ENCODE measurements at regions not wholly inside any gene's neighbourhood (a gene's known extent, or its start where the extent isn't known, plus 50 kb on each side); places are given as distances from the start of the nearest gene placed in this dataset.

GRCh38 chr2:126222278-126222677, 433.7 kb upstream of the GYPC start:
- H3K79me1 ChIP-seq (ENCODE audit: low read depth in 1 of 2, low read length in 2 of 2), result no peaks in the 10 kb centered on the region
- intact Hi-C loops (cut with micrococcal nuclease) (no loop called here), in situ Hi-C loops (cut with MboI; ENCODE audit: low sequenced_read_pairs) (no loop called here), dilution Hi-C loops (cut with HindIII; ENCODE audit: low sequenced_read_pairs, unreplicated experiment) (no loop called here)
- no peak overlapping the region for H4K5ac ChIP-seq (ENCODE audit: low read depth, low read length)
- H4K8ac ChIP-seq (ENCODE audit: low read depth in 2 of 2, low read length in 2 of 2), result no peak overlapping the region
- POLR2A ChIA-PET (ENCODE audit: unreplicated experiment), result no interaction called here
- TF ChIP-seq USF2 (IDR thresholded peaks at IDR 0.05; ENCODE audit: low read depth, low read length) (no peak), ELK1 (IDR thresholded peaks at IDR 0.05; ENCODE audit: borderline replicate concordance, low read depth, low read length) (no peak), FOS (IDR thresholded peaks at IDR 0.05; ENCODE audit: low read depth, low read length) (no peak), CEBPB (IDR thresholded peaks at IDR 0.05; ENCODE audit: low read depth, low read length) (no peak), RCOR1 (IDR thresholded peaks at IDR 0.05; ENCODE audit: insufficient replicate concordance, low read length) (no peak), MAFK (IDR thresholded peaks at IDR 0.05; ENCODE audit: low read depth, low read length) (no peak), CTCF (conservative IDR thresholded peaks at IDR 0.05; ENCODE audit: low read depth, low read length) (no peak), MAZ (IDR thresholded peaks at IDR 0.05; ENCODE audit: borderline replicate concordance, low read depth, low read length) (no peak), CHD1 (IDR thresholded peaks at IDR 0.05; ENCODE audit: low read depth, low read length) (no peak), RAD21 (IDR thresholded peaks at IDR 0.05; ENCODE audit: low read length) (no peak), MXI1 (IDR thresholded peaks at IDR 0.05; ENCODE audit: borderline replicate concordance, low read depth, low read length) (no peak), NFE2L2 (IDR thresholded peaks at IDR 0.05; ENCODE audit: low read depth, low read length) (no peak), POLR2A (IDR thresholded peaks at IDR 0.05; ENCODE audit: low read depth, low read length) (no peak), SMC3 (IDR thresholded peaks at IDR 0.05; ENCODE audit: low read depth, low read length) (no peak), RFX5 (IDR thresholded peaks at IDR 0.05; ENCODE audit: low read depth, low read length) (no peak)
- H3K9me1 ChIP-seq (ENCODE audit: insufficient read depth, low read length), result no peaks in the 10 kb centered on the region
- no peak overlapping the region for H3K4ac ChIP-seq (ENCODE audit: low read depth, low read length)
- no peaks in the 10 kb centered on the region for H4K20me1 ChIP-seq (ENCODE audit: insufficient read depth, low read length)
- H3K9ac ChIP-seq (ENCODE audit: low read depth, low read length), result no peak overlapping the region
- no peak overlapping the region for H2BK15ac ChIP-seq (ENCODE audit: low read depth, low read length)
- no peaks in the 10 kb centered on the region for H3K36me3 ChIP-seq (ENCODE audit: control insufficient read depth, insufficient read depth, low read length)
- H3K4me3 ChIP-seq (ENCODE audit: insufficient read depth, low read depth, low read length), result no peak overlapping the region
- no peak overlapping the region for H3K23ac ChIP-seq (ENCODE audit: low read depth, low read length)
- H2AK9ac ChIP-seq (replicated peaks; ENCODE audit: low read depth, low read length, poor library complexity), result no peak overlapping the region
- no peak overlapping the region for H2AK5ac ChIP-seq (ENCODE audit: low read depth, low read length)
- ATAC-seq (ENCODE audit: low read depth) (no peak), DNase-seq (no peak)
- H3K14ac ChIP-seq (replicated peaks; ENCODE audit: low read depth, low read length), result no peak overlapping the region
- H3K27me3 ChIP-seq (ENCODE audit: control insufficient read depth, insufficient read depth, low read length), result no peaks in the 10 kb centered on the region
- H3K9me3 ChIP-seq (ENCODE audit: control insufficient read depth, insufficient read depth, low read length), result peaks cover 6% of the 10 kb centered on the region
- no peak overlapping the region for H4K91ac ChIP-seq (ENCODE audit: insufficient read depth, low read depth, low read length)
- no peak overlapping the region for H2BK20ac ChIP-seq (ENCODE audit: low read depth, low read length)
- no TSS peak for BruUV-seq (replicated peaks)
- H2AFZ ChIP-seq (replicated peaks; ENCODE audit: low read length, poor library complexity), result no peak overlapping the region
- no peak overlapping the region for H3K27ac ChIP-seq (ENCODE audit: insufficient read depth, low read length)
- H3K18ac ChIP-seq (ENCODE audit: low read depth, low read length), result no peak overlapping the region
- H3K56ac ChIP-seq (ENCODE audit: extremely low read depth, insufficient read depth, low read length), result no peak overlapping the region
- H2BK120ac ChIP-seq (ENCODE audit: low read depth, low read length), result no peak overlapping the region
- CTCF ChIA-PET, result no interaction called here
- H3K4me2 ChIP-seq (ENCODE audit: low read depth, low read length), result no peak overlapping the region
- H2BK5ac ChIP-seq (ENCODE audit: low read depth, low read length, poor library complexity, severe bottlenecking), result no peak overlapping the region
- no CpG with 5 or more reads among the region's 2 CpGs for WGBS, 2 experiments (ENCODE audit: extremely low coverage in 2 of 2, insufficient read length in 1 of 2)
- H3K4me1 ChIP-seq (ENCODE audit: control insufficient read depth, insufficient read depth, low read length), result no peaks in the 10 kb centered on the region

All from IMR-90 (cell line).